ENCODE measurements at regions not wholly inside any gene's neighbourhood (a gene's known extent, or its start where the extent isn't known, plus 50 kb on each side); places are given as distances from the start of the nearest gene placed in this dataset.

DNA sequence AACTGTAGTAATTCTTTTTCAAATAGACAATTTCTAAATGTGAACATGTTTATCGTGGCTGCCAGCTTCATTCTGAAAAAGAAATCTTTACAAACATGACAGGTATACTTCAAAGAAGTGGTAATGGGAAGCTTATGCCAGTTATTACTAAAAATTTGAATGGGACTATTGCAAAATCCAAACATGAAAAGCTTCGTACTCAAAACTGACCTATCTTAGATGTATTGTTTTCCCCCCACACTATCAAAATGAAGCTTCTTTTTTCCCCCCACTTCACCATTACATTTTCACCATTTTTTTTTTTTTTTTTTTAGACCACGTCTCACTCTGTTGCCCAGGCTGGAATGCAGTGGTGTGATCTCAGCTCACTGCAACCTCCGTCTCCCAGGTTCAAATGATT, 50.4 kb upstream of the SERTAD2 start:
- H2BK120ac ChIP-seq (ENCODE audit: low read depth, low read length, poor library complexity, severe bottlenecking), result no peak overlapping the region
- H3K56ac ChIP-seq (ENCODE audit: insufficient read length, low read depth, low read length), result no peak overlapping the region
- H4K91ac ChIP-seq (ENCODE audit: insufficient read length, low read depth, low read length), result no peak overlapping the region
- H2BK20ac ChIP-seq (ENCODE audit: low read depth, low read length, poor library complexity, severe bottlenecking), result no peak overlapping the region
- H3K23me2 ChIP-seq (ENCODE audit: insufficient read length, low read depth, low read length, poor library complexity, severe bottlenecking), result no peaks in the 10 kb centered on the region
- H4K8ac ChIP-seq (replicated peaks; ENCODE audit: insufficient read length, low read depth, low read length), result no peak overlapping the region
- no peak overlapping the region for H2BK15ac ChIP-seq (ENCODE audit: low read depth, low read length)
- H2BK5ac ChIP-seq (ENCODE audit: insufficient read length, low read length), result no peak overlapping the region
- no peak overlapping the region for H3T11ph ChIP-seq (ENCODE audit: low read length)
- H3K23ac ChIP-seq (ENCODE audit: insufficient read length, low read depth, low read length), result no peak overlapping the region
- no peak overlapping the region for H3K9ac ChIP-seq (ENCODE audit: extremely low read depth, insufficient read length, low read length)
- no peak overlapping the region for H2BK12ac ChIP-seq (ENCODE audit: insufficient read length, low read depth, low read length)
- H3K4me2 ChIP-seq (ENCODE audit: insufficient read depth, insufficient read length, low read length), result no peak overlapping the region
- H3K4ac ChIP-seq (ENCODE audit: low read depth, low read length), result no peak overlapping the region
- H3K18ac ChIP-seq (ENCODE audit: insufficient read length, low read depth, low read length), result no peak overlapping the region
- H3K27me3 ChIP-seq (ENCODE audit: insufficient read depth, low read length), result no peaks in the 10 kb centered on the region; the same call in 1 of the 2 replicates
- no peak overlapping the region for H2AK5ac ChIP-seq (ENCODE audit: insufficient read length, low read length)
- H4K5ac ChIP-seq (ENCODE audit: insufficient read length, low read depth, low read length), result no peak overlapping the region
- no peak for DNase-seq
- H3K14ac ChIP-seq (ENCODE audit: insufficient read depth, low read length), result no peak overlapping the region
- no peaks in the 10 kb centered on the region for H4K20me1 ChIP-seq (ENCODE audit: control insufficient read depth, insufficient read depth, insufficient read length)
- WGBS (ENCODE audit: extremely low coverage, insufficient read length, low lambda C conversion rate), result no CpG with 5 or more reads among the region's 4 CpGs
- Mint-ChIP-seq H3K4me3 (no peak overlapping the region), H3K4me1 (peaks cover 0 to 5% of the 10 kb centered on the region in 2 experiments; a peak in 2 of 4 replicates), H3K27ac (no peak overlapping the region), H3K27me3 (ENCODE audit: low read depth) (no peaks in the 10 kb centered on the region), H3K9me3 (no peaks in the 10 kb centered on the region), H3K36me3 (ENCODE audit: insufficient read depth in 1 of 3, low read depth in 3 of 3) (no peaks in the 10 kb centered on the region)
- no peaks in the 10 kb centered on the region; the same call in 1 of the 2 replicates for H3K4me1 ChIP-seq (ENCODE audit: insufficient read depth, low read length)
- no peaks in the 10 kb centered on the region for H3K9me3 ChIP-seq (ENCODE audit: control insufficient read depth, low read depth, low read length)
- no peak overlapping the region for H2AFZ ChIP-seq (ENCODE audit: low read length)
- TF ChIP-seq, protein P1, sequence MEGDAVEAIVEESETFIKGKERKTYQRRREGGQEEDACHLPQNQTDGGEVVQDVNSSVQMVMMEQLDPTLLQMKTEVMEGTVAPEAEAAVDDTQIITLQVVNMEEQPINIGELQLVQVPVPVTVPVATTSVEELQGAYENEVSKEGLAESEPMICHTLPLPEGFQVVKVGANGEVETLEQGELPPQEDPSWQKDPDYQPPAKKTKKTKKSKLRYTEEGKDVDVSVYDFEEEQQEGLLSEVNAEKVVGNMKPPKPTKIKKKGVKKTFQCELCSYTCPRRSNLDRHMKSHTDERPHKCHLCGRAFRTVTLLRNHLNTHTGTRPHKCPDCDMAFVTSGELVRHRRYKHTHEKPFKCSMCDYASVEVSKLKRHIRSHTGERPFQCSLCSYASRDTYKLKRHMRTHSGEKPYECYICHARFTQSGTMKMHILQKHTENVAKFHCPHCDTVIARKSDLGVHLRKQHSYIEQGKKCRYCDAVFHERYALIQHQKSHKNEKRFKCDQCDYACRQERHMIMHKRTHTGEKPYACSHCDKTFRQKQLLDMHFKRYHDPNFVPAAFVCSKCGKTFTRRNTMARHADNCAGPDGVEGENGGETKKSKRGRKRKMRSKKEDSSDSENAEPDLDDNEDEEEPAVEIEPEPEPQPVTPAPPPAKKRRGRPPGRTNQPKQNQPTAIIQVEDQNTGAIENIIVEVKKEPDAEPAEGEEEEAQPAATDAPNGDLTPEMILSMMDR (conservative IDR thresholded peaks at IDR 0.05), result no peak
- no peak overlapping the region for H3K27ac ChIP-seq (ENCODE audit: insufficient read length, low read depth, low read length)
- no peaks in the 10 kb centered on the region for H3K79me1 ChIP-seq (ENCODE audit: insufficient read depth, low read depth, low read length, poor library complexity, severe bottlenecking)
- no peaks in the 10 kb centered on the region for H3K79me2 ChIP-seq (ENCODE audit: insufficient read depth, low read length)

Measured in H9 (cell line).